K562 (cell line): ENCODE measurements at regions not wholly inside any gene's neighbourhood (a gene's known extent, or its start where the extent isn't known, plus 50 kb on each side); places are given as distances from the start of the nearest gene placed in this dataset.

Source experiments
- KLF16 ChIP-seq: IDR thresholded peaks from 2 replicates; pipeline ENCODE4 v1.6.1; 2016; ENCODE audit warnings: antibody characterized with exemption
- NR3C1 ChIP-seq: sonication (generic); formaldehyde crosslinking; IDR thresholded peaks from 2 replicates; pipeline ENCODE4 v1.8.1; 2022; ENCODE audit warnings: missing genetic modification reagents
- PYGO2 ChIP-seq: fragments of 450-650 bp; IDR thresholded peaks from 2 replicates; pipeline ENCODE4 v1.6.1; 2016; ENCODE audit warnings: mild to moderate bottlenecking, missing genetic modification characterization, moderate library complexity, missing compliant biosample characterization
- SMAD2 ChIP-seq: fragments of 150-350 bp; IDR thresholded peaks from 2 replicates; pipeline ENCODE4 v1.6.1; 2014; ENCODE audit warnings: low read depth, mild to moderate bottlenecking, low read length
- ZSCAN32 ChIP-seq: fragments of 450-650 bp; formaldehyde crosslinking; IDR thresholded peaks from 2 replicates; pipeline ENCODE4 v1.4.0; 2020; ENCODE audit warnings: mild to moderate bottlenecking, moderate library complexity
- TF ChIP-seq, protein P1 (sequence below): sonication (generic); formaldehyde crosslinking; IDR thresholded peaks from 2 replicates; pipeline ENCODE4 v1.9.0; 2022; ENCODE audit warnings: mild to moderate bottlenecking, missing genetic modification reagents

DNA sequence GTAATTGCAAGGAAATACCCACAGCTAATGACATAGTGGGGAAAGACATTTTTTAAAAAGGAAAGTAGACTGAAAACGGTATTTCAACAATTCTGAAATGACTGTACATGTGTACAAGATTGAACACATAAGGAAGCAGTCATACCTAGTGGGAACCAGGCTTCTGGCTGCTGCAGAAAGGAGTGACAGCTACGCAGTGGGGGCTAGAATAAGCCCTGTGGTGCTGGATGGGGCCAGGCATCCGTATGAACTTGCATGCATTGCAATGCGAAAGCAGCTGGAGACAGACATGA lies 54.9 kb upstream of the GPR31 start:
- no peak for TF ChIP-seq SMAD2
- TF ChIP-seq, protein P1, sequence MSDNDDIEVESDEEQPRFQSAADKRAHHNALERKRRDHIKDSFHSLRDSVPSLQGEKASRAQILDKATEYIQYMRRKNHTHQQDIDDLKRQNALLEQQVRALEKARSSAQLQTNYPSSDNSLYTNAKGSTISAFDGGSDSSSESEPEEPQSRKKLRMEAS (CRISPR knock-in tag), result no peak
- no peak for TF ChIP-seq ZSCAN32 (CRISPR knock-in tag)
- TF ChIP-seq NR3C1 (CRISPR knock-in tag), result no peak
- TF ChIP-seq PYGO2 (tag), result no peak
- TF ChIP-seq KLF16, result no peak
